Suprapubic skin (tissue), 4 donors: ENCODE measurements at regions not wholly inside any gene's neighbourhood (a gene's known extent, or its start where the extent isn't known, plus 50 kb on each side); places are given as distances from the start of the nearest gene placed in this dataset.

Experiments
- DNase-seq, 2 donors: peaks; one replicate each; pipeline ENCODE4 v3.0.0-alpha.2; 2019; ENCODE audit warnings: low spot score in 2 of 2
- H3K27ac ChIP-seq: fragments of 200-600 bp; sonication (generic); one replicate; pipeline ENCODE4 v1.5.1; 2019
- H3K27me3 ChIP-seq: fragments of 200-600 bp; sonication (generic); one replicate; pipeline ENCODE4 v1.5.1; 2019
- H3K36me3 ChIP-seq: fragments of 200-600 bp; sonication (generic); one replicate; pipeline ENCODE4 v1.5.1; 2019
- H3K4me1 ChIP-seq: fragments of 200-600 bp; sonication (generic); one replicate; pipeline ENCODE4 v1.5.1; 2019
- H3K4me3 ChIP-seq: fragments of 200-600 bp; sonication (generic); one replicate; pipeline ENCODE4 v1.5.1; 2019; ENCODE audit warnings: mild to moderate bottlenecking
- H3K9me3 ChIP-seq: fragments of 200-600 bp; sonication (generic); one replicate; pipeline ENCODE4 v1.5.1; 2019
- CTCF ChIP-seq, 2 donors: fragments of 200-600 bp in 1 of 2; fragments of 450-650 bp in 1 of 2; sonication (generic) in 1 of 2; IDR thresholded peaks; one replicate each; pipeline ENCODE4 v1.5.1; 2016 to 2019; ENCODE audit warnings: antibody characterized with exemption in 2 of 2, mild to moderate bottlenecking in 1 of 2, moderate library complexity in 1 of 2
- EP300 ChIP-seq: sonication (generic); formaldehyde crosslinking; IDR thresholded peaks from one replicate; pipeline ENCODE4 v1.6.1; 2017; ENCODE audit warnings: antibody characterized with exemption
- POLR2A ChIP-seq, 2 donors: fragments of 450-650 bp; IDR thresholded peaks; one replicate each; pipeline ENCODE4 v1.6.1; 2017; ENCODE audit warnings: antibody characterized with exemption in 2 of 2, mild to moderate bottlenecking in 2 of 2, moderate library complexity in 2 of 2
- POLR2AphosphoS5 ChIP-seq, 3 donors: sonication (generic); formaldehyde crosslinking; IDR thresholded peaks; one replicate each; pipeline ENCODE4 v1.6.1; 2017; ENCODE audit warnings: antibody characterized with exemption in 3 of 3
- WGBS: methylation state at CpG from one replicate; pipeline ENCODE4 v1.1.5; 2018; 5-methylcytosine and 5-hydroxymethylcytosine counted together

- no peaks in the 10 kb centered on the region for H3K4me1 ChIP-seq
- no peak for DNase-seq
- no peak overlapping the region for H3K4me3 ChIP-seq
- TF ChIP-seq POLR2AphosphoS5 (IDR thresholded peaks at IDR 0.05) (no peak), POLR2A (IDR thresholded peaks at IDR 0.05) (no peak), EP300 (no peak), CTCF (IDR thresholded peaks at IDR 0.05) (no peak)
- no peaks in the 10 kb centered on the region for H3K9me3 ChIP-seq
- H3K36me3 ChIP-seq = no peaks in the 10 kb centered on the region
- 74% methylated on average over 1 of the region's 1 CpG for WGBS
- no peak overlapping the region for H3K27ac ChIP-seq
- no peaks in the 10 kb centered on the region for H3K27me3 ChIP-seq
These were observed 193.5 kb upstream of the CCDC68 start for GRCh38 chr18:55152801-55153200.

- 72% methylated on average over 6 of the region's 6 CpGs for WGBS
These were observed 190.7 kb upstream of the CCDC68 start for GRCh38 chr18:55149994-55150393.

GRCh38 chr18:55147791-55148190 is 188.5 kb upstream of the CCDC68 start:
- no peak for TF ChIP-seq POLR2AphosphoS5 (IDR thresholded peaks at IDR 0.05)
- TF ChIP-seq EP300 = no peak
- no peak for TF ChIP-seq POLR2A (IDR thresholded peaks at IDR 0.05)
- Histone ChIP-seq H3K4me3 (no peak overlapping the region), H3K36me3 (no peaks in the 10 kb centered on the region), H3K4me1 (no peaks in the 10 kb centered on the region), H3K9me3 (no peaks in the 10 kb centered on the region), H3K27ac (no peak overlapping the region), H3K27me3 (no peaks in the 10 kb centered on the region)
- WGBS = 77% methylated on average over 3 of the region's 3 CpGs
- DNase-seq = no peak

More at GRCh38 chr18:55149994-55150393, 190.7 kb upstream of the CCDC68 start:
- Histone ChIP-seq H3K36me3 (no peaks in the 10 kb centered on the region), H3K4me3 (no peak overlapping the region), H3K27ac (no peak overlapping the region), H3K27me3 (no peaks in the 10 kb centered on the region), H3K4me1 (no peaks in the 10 kb centered on the region), H3K9me3 (no peaks in the 10 kb centered on the region)
- no peak for DNase-seq
- TF ChIP-seq EP300 (no peak), POLR2AphosphoS5 (IDR thresholded peaks at IDR 0.05) (no peak), CTCF (IDR thresholded peaks at IDR 0.05) (no peak), POLR2A (IDR thresholded peaks at IDR 0.05) (no peak)

GRCh38 chr18:55144193-55144930 is 185.1 kb upstream of the CCDC68 start:
- no peaks in the 10 kb centered on the region for H3K36me3 ChIP-seq
- no peak for TF ChIP-seq EP300
- no peak for TF ChIP-seq CTCF (IDR thresholded peaks at IDR 0.05)
- no peak for TF ChIP-seq POLR2A (IDR thresholded peaks at IDR 0.05)
- TF ChIP-seq POLR2AphosphoS5 (IDR thresholded peaks at IDR 0.05) = no peak
- 52% methylated on average over 2 of the region's 2 CpGs for WGBS

GRCh38 chr18:55142410-55142809 is 183.1 kb upstream of the CCDC68 start:
- no peak for TF ChIP-seq EP300
- TF ChIP-seq POLR2A (IDR thresholded peaks at IDR 0.05) = no peak
- no peak for TF ChIP-seq POLR2AphosphoS5 (IDR thresholded peaks at IDR 0.05)
- no peak for TF ChIP-seq CTCF (IDR thresholded peaks at IDR 0.05)
- no peak for DNase-seq
- 67% methylated on average over 6 of the region's 6 CpGs for WGBS

More at GRCh38 chr18:55144193-55144930, 185.1 kb upstream of the CCDC68 start:
- no peaks in the 10 kb centered on the region for H3K9me3 ChIP-seq
- no peaks in the 10 kb centered on the region for H3K4me1 ChIP-seq
- DNase-seq = no peak
- H3K27me3 ChIP-seq = no peaks in the 10 kb centered on the region
- no peak overlapping the region for H3K27ac ChIP-seq
- H3K4me3 ChIP-seq = no peak overlapping the region

More at GRCh38 chr18:55142410-55142809, 183.1 kb upstream of the CCDC68 start:
- Histone ChIP-seq H3K4me3 (no peak overlapping the region), H3K36me3 (no peaks in the 10 kb centered on the region), H3K27ac (no peak overlapping the region), H3K9me3 (no peaks in the 10 kb centered on the region), H3K27me3 (no peaks in the 10 kb centered on the region), H3K4me1 (no peaks in the 10 kb centered on the region)
